Esophagus squamous epithelium (tissue), 5 donors: ENCODE measurements at regions not wholly inside any gene's neighbourhood (a gene's known extent, or its start where the extent isn't known, plus 50 kb on each side); places are given as distances from the start of the nearest gene placed in this dataset.

Experiments
- DNase-seq: peaks from one replicate; lab custom pipeline; 2025; lab: John Stamatoyannopoulos, UW
- H3K27ac ChIP-seq, 4 donors: fragments of 200-600 bp; sonication (generic); one replicate each; pipeline ENCODE4 v1.5.1; 2016 to 2019; ENCODE audit warnings: mild to moderate bottlenecking in 1 of 4
- H3K27me3 ChIP-seq, 4 donors: fragments of 200-600 bp; sonication (generic); 1 replicate in 3 of 4; 2 replicates in 1 of 4; pipeline versions ENCODE4 v1.5.1 to v1.6.0; 2017 to 2021; ENCODE audit warnings: antibody characterized with exemption in 1 of 4
- H3K36me3 ChIP-seq, 3 donors: fragments of 200-600 bp; sonication (generic); one replicate each; pipeline ENCODE4 v1.5.1; 2016 to 2019
- H3K4me1 ChIP-seq, 3 donors: fragments of 200-600 bp; sonication (generic); one replicate each; pipeline ENCODE4 v1.5.1; 2017 to 2019
- H3K4me3 ChIP-seq, 4 donors: fragments of 200-600 bp; sonication (generic); 1 replicate in 3 of 4; 2 replicates in 1 of 4; pipeline ENCODE4 v1.5.1; 2016 to 2019; ENCODE audit warnings: mild to moderate bottlenecking in 2 of 4, moderate library complexity in 1 of 4
- H3K9me3 ChIP-seq, 3 donors: fragments of 200-600 bp; sonication (generic); one replicate each; pipeline ENCODE4 v1.5.1; 2016 to 2019
- CTCF ChIP-seq, 6 experiments: fragments of 450-650 bp in 4 of 6; fragments of 200-600 bp in 2 of 6; sonication (generic) in 2 of 6; IDR thresholded peaks; one replicate each; pipeline ENCODE4 v1.5.1; 2016 to 2019; ENCODE audit warnings: antibody characterized with exemption in 6 of 6, mild to moderate bottlenecking in 4 of 6, moderate library complexity in 4 of 6
- POLR2A ChIP-seq, 4 donors: fragments of 450-650 bp; IDR thresholded peaks; one replicate each; pipeline ENCODE4 v1.6.1; 2017; ENCODE audit warnings: antibody characterized with exemption in 4 of 4, mild to moderate bottlenecking in 4 of 4, moderate library complexity in 3 of 4
- WGBS, 2 donors: methylation state at CpG; one replicate each; pipeline ENCODE4 v1.1.5; 2018; 5-methylcytosine and 5-hydroxymethylcytosine counted together
- intact Hi-C: fragments of 100-400 bp; cut with DNase I; formaldehyde crosslinking; loops from one replicate; pipeline ENCODE4 v1.15.0; 2022
- donor health status: DM: yes; HTN: yes; CAD: no.

GRCh38 chrX:43008356-43008755, 230.4 kb upstream of the PPP1R2C start:
- H3K27me3 ChIP-seq: no peaks in the 10 kb centered on the region
- no peaks in the 10 kb centered on the region for H3K4me1 ChIP-seq
- H3K36me3 ChIP-seq: no peaks in the 10 kb centered on the region
- no peak overlapping the region for H3K4me3 ChIP-seq
- DNase-seq: no peak
- intact Hi-C loops: no loop called here
- no peaks in the 10 kb centered on the region for H3K9me3 ChIP-seq
- H3K27ac ChIP-seq: no peak overlapping the region
- WGBS, 2 donors: 41 to 75% methylated on average over 1 of the region's 1 CpG
- TF ChIP-seq POLR2A (IDR thresholded peaks at IDR 0.05) (no peak), CTCF (IDR thresholded peaks at IDR 0.05) (no peak)

DNA sequence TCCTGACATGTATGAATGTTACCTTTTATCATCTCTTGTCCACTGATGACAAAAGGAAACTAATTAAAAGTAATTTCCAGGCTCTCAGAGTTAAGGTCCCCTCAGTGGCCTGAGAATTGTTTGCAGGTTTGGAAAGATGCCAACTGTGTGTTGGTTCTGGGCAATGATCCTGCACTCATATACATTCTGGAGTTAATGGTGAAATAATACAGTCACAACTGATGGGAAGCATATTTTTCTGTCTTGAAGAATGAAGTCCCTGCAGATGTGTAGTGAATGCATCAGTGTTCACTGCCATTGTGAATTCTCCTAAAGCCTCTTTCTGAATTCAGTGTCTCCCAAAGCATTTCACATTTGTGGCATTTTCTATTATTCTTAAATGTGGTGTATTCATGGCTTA, 238.1 kb upstream of the PPP1R2C start:
- H3K4me1 ChIP-seq: no peaks in the 10 kb centered on the region
- H3K27ac ChIP-seq: no peak overlapping the region
- intact Hi-C loops: no loop called here

DNA sequence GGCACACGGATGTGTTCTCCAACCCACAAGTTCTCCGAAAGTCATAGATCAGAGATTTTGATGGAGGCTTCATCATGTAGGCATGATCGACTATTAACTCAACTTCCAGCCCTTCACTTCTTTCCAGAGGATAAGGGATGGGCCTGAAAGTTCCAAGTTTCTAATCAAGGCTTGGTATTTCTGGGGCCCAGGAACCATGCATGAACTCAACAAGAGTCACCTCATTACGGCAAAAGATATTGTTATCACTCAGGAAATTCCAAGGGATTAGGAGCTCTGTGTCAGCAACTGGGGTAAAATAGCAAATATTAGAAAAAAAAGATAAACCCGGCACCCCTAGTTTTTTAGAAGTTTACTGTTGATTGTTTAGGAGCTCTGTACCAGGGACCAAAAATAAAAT, 240.1 kb upstream of the PPP1R2C start:
- H3K9me3 ChIP-seq: no peaks in the 10 kb centered on the region
- no peak overlapping the region for H3K4me3 ChIP-seq
- no peak overlapping the region for H3K27ac ChIP-seq
- no peak for DNase-seq
- H3K4me1 ChIP-seq: no peaks in the 10 kb centered on the region
- 96 to 97% methylated on average over 5 of the region's 5 CpGs for WGBS, 2 donors
- H3K27me3 ChIP-seq: no peaks in the 10 kb centered on the region
- intact Hi-C loops: no loop called here
- no peaks in the 10 kb centered on the region for H3K36me3 ChIP-seq
- no peak for TF ChIP-seq CTCF (IDR thresholded peaks at IDR 0.05)
- TF ChIP-seq POLR2A (IDR thresholded peaks at IDR 0.05): no peak

More for the DNA sequence above, 238.1 kb upstream of the PPP1R2C start:
- no peak for DNase-seq
- Histone ChIP-seq H3K4me3 (no peak overlapping the region), H3K36me3 (no peaks in the 10 kb centered on the region), H3K27me3 (no peaks in the 10 kb centered on the region), H3K9me3 (no peaks in the 10 kb centered on the region)
- no peak for TF ChIP-seq CTCF (IDR thresholded peaks at IDR 0.05)
- no peak for TF ChIP-seq POLR2A (IDR thresholded peaks at IDR 0.05)

DNA sequence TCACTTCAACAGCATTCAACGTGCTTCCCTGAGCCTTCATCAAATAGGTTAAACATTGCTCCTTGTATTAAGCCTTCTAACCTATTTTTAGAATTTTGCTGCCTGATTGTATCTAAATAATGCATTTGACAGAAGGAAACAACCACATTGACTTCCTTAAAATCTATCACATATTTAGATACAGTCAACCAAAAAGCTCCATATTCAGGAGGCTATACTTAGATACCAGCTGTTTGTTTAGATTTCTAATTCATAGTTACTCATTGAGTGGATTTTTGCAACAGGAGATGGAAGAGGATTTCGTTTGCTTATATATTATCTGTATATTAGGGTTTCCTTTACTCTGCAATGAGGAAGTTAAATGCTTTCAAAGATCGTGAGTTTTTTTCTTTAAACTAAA, 241.1 kb upstream of the PPP1R2C start:
- TF ChIP-seq POLR2A (IDR thresholded peaks at IDR 0.05) (no peak), CTCF (IDR thresholded peaks at IDR 0.05) (no peak)
- Histone ChIP-seq H3K9me3 (no peaks in the 10 kb centered on the region), H3K27me3 (no peaks in the 10 kb centered on the region), H3K36me3 (no peaks in the 10 kb centered on the region), H3K4me1 (no peaks in the 10 kb centered on the region), H3K27ac (no peak overlapping the region), H3K4me3 (no peak overlapping the region)
- WGBS, 2 donors: 22 to 40% methylated on average over 3 of the region's 3 CpGs
- no peak for DNase-seq
- intact Hi-C loops: no loop called here

- Histone ChIP-seq H3K27ac (no peak overlapping the region), H3K27me3 (no peaks in the 10 kb centered on the region), H3K9me3 (no peaks in the 10 kb centered on the region), H3K36me3 (no peaks in the 10 kb centered on the region), H3K4me3 (no peak overlapping the region), H3K4me1 (no peaks in the 10 kb centered on the region)
- intact Hi-C loops: no loop called here
- 60 to 89% methylated on average over 1 of the region's 1 CpG for WGBS, 2 donors
- no peak for DNase-seq
- TF ChIP-seq POLR2A (IDR thresholded peaks at IDR 0.05): no peak
- no peak for TF ChIP-seq CTCF (IDR thresholded peaks at IDR 0.05)
Observed at GRCh38 chrX:43025806-43026315, 247.9 kb upstream of the PPP1R2C start.
